K562 (cell line): ENCODE measurements at regions not wholly inside any gene's neighbourhood (a gene's known extent, or its start where the extent isn't known, plus 50 kb on each side); places are given as distances from the start of the nearest gene placed in this dataset.

Source experiments
- CEBPZ ChIP-seq: fragments of 150-350 bp; IDR thresholded peaks from 2 replicates; pipeline ENCODE4 v1.6.1; 2014; ENCODE audit warnings: low read depth, mild to moderate bottlenecking, low read length, borderline replicate concordance
- CTCF ChIP-seq, 3 experiments: IDR thresholded peaks in 2 of 3; conservative IDR thresholded peaks in 1 of 3; 2 replicates each; pipeline ENCODE4 v1.5.1; 2011 to 2012; ENCODE audit warnings: low read length in 3 of 3, mild to moderate bottlenecking in 3 of 3, control low read depth in 2 of 3, improper control_type of control experiment in 1 of 3, inconsistent platforms in 1 of 3, low read depth in 1 of 3, mixed read lengths in 1 of 3, moderate library complexity in 1 of 3; ENCODE audit not compliant: insufficient read depth in 2 of 3
- GATA2 ChIP-seq: sonication (generic); formaldehyde crosslinking; IDR thresholded peaks from 2 replicates; pipeline ENCODE4 v1.4.0; 2020; ENCODE audit warnings: mild to moderate bottlenecking, missing genetic modification reagents
- MLX ChIP-seq, 2 experiments: fragments of 450-650 bp in 1 of 2; sonication (generic) in 1 of 2; formaldehyde crosslinking; conservative IDR thresholded peaks; 2 replicates each; pipeline versions ENCODE4 v1.4.0 to v1.8.1; 2020 to 2022; ENCODE audit warnings: mild to moderate bottlenecking in 1 of 2, missing genetic modification reagents in 1 of 2
- PTTG1 ChIP-seq: fragments of 450-650 bp; IDR thresholded peaks from 2 replicates; pipeline ENCODE4 v1.6.1; 2016; ENCODE audit warnings: low read depth, mild to moderate bottlenecking, missing genetic modification characterization, missing compliant biosample characterization
- REST ChIP-seq, 2 experiments: fragments of 450-650 bp; formaldehyde crosslinking in 1 of 2; IDR thresholded peaks; 2 replicates each; pipeline versions ENCODE4 v1.4.0 to v1.6.1; 2014 to 2020; ENCODE audit warnings: mild to moderate bottlenecking in 2 of 2, borderline replicate concordance in 1 of 2, low read depth in 1 of 2
- SMARCC2 ChIP-seq: fragments of 450-650 bp; IDR thresholded peaks from 2 replicates; pipeline ENCODE4 v1.6.1; 2017; ENCODE audit warnings: antibody characterized with exemption, moderate library complexity, mild to moderate bottlenecking, low read depth
- ZBTB33 ChIP-seq: sonication (generic); formaldehyde crosslinking; IDR thresholded peaks from 2 replicates; pipeline ENCODE4 v1.8.1; 2023; ENCODE audit warnings: mild to moderate bottlenecking, missing genetic modification reagents
- ZNF24 ChIP-seq: fragments of 450-650 bp; IDR thresholded peaks from 2 replicates; pipeline ENCODE4 v1.6.1; 2016

- TF ChIP-seq CEBPZ (no peak), ZNF24 (no peak), REST (IDR thresholded peaks at IDR 0.05; ENCODE audit: borderline replicate concordance) (no peak), REST (CRISPR knock-in tag; IDR thresholded peaks at IDR 0.05; ENCODE audit: low read depth) (no peak), CTCF (IDR thresholded peaks at IDR 0.05 in 2 of 3, conservative IDR thresholded peaks at IDR 0.05 in 1 of 3; ENCODE audit: insufficient read depth in 2 of 3, low read depth in 1 of 3, low read length in 3 of 3) (no peak), MLX (CRISPR knock-in tag; conservative IDR thresholded peaks at IDR 0.05) (no peak), SMARCC2 (no peak), PTTG1 (tag) (no peak), ZBTB33 (no peak), GATA2 (CRISPR knock-in tag) (no peak)
Measured at GRCh38 chr4:134309715-134310114, 108.1 kb upstream of the PABPC4L start.
